Left lung (tissue), 4 donors: ENCODE measurements at regions not wholly inside any gene's neighbourhood (a gene's known extent, or its start where the extent isn't known, plus 50 kb on each side); places are given as distances from the start of the nearest gene placed in this dataset.
A peak's percentile ranks its signal among the peaks of the same experiment; 100 is the strongest.
"Not testable (repeated sequence)": the region's sequence is repeated elsewhere in the genome, so short reads cannot be mapped to it uniquely, and the experiment has no call there.

Source experiments
- ATAC-seq: fragments of 200-7000 bp; cut with Tn5 transposase; one replicate; pipeline ENCODE4 v1.9.1; 2020; ENCODE audit warnings: moderate library complexity
- DNase-seq, 4 donors: peaks; one replicate each; pipeline ENCODE4 v3.0.0-alpha.2; 2013 to 2020
- H3K27ac ChIP-seq, 2 donors: fragments of 200-600 bp; sonication (generic) in 1 of 2; one replicate each; pipeline versions ENCODE4 v1.5.0 to v1.8.0; 2020 to 2021
- H3K27me3 ChIP-seq, 2 donors: fragments of 200-600 bp; sonication (generic) in 1 of 2; one replicate each; pipeline versions ENCODE4 v1.5.0 to v1.8.0; 2020 to 2021
- H3K36me3 ChIP-seq, 2 donors: fragments of 200-600 bp; sonication (generic) in 1 of 2; one replicate each; pipeline versions ENCODE4 v1.5.0 to v1.8.0; 2020 to 2021
- H3K4me1 ChIP-seq, 2 donors: fragments of 200-600 bp; one replicate each; pipeline ENCODE4 v1.8.0; 2021
- H3K4me3 ChIP-seq, 2 donors: fragments of 200-600 bp; sonication (generic) in 1 of 2; one replicate each; pipeline versions ENCODE4 v1.5.0 to v1.8.0; 2020 to 2021; ENCODE audit warnings: mild to moderate bottlenecking in 1 of 2
- H3K9me3 ChIP-seq, 2 donors: fragments of 200-600 bp; sonication (generic) in 1 of 2; one replicate each; pipeline versions ENCODE4 v1.5.0 to v1.8.0; 2020 to 2021
- CTCF ChIP-seq, 2 donors: fragments of 200-600 bp; sonication (generic) in 1 of 2; IDR thresholded peaks; one replicate each; pipeline versions ENCODE4 v1.5.0 to v1.8.0; 2021; ENCODE audit warnings: antibody characterized with exemption in 2 of 2
- intact Hi-C, 2 donors: fragments of 100-400 bp; cut with DNase I; formaldehyde crosslinking; loops; one replicate each; pipeline versions ENCODE4 v1.11.2 to v1.14.2; 2022
- donor health status: DM: no; HTN: yes; CAD: no.
- donor health status: DM: no; HTN: no; CAD: no.

GRCh38 chr21:13937236-13937635, 273.5 kb downstream of the LIPI start:
- DNase-seq (peak in 1 of 4 donors; percentile 70), ATAC-seq (no peak)
- H3K4me1 ChIP-seq, result no peaks in the 10 kb centered on the region
- no peak overlapping the region for H3K27ac ChIP-seq
- H3K36me3 ChIP-seq, result no peaks in the 10 kb centered on the region
- peaks cover 0 to 3% of the 10 kb centered on the region in 2 donors for H3K9me3 ChIP-seq
- intact Hi-C loops, result no loop called here
- TF ChIP-seq CTCF (IDR thresholded peaks at IDR 0.05), result no peak
- H3K4me3 ChIP-seq, result no peak overlapping the region
- no peaks in the 10 kb centered on the region for H3K27me3 ChIP-seq

DNA sequence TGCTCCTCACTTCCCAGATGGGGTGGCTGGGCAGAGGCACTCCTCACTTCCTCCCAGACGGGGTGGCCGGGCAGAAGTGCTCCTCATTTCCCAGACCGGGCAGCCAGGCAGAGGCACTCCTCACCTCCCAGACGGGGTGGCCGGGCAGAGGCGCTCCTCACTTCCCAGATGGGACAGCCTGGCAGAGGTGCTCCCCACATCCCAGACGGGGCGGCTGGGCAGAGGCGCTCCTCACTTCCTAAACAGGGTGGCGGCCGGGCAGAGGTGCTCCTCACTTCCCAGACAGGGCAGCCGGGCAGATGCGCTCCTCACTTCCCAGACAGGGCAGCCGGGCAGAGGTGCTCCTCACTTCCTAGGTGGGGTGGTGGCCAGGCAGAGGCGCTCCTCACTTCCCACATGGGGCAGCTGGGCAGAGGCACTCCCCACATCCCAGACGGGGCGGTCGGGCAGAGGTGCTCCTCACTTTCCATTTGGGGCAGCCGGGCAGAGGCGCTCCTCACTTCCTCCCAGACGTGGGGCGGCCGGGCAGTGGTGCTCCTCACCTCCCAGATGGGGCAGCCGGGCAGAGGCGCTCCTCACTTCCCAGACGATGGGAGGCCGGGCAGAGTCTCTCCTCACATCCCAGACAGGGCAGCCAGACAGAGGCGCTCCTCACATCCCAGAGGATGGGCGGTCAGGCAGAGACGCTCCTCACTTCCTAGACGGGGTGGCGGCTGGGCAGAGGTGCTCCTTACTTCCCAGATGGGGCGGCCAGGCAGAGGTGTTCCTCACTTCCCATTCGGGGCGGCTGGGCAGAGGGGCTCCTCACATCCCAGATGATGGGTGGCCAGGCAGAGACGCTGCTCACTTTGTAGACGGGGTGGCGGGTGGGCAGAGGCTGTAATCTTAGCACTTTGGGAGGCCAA, 274.5 kb downstream of the LIPI start:
- H3K4me1 ChIP-seq, H3K36me3 ChIP-seq, H3K27ac ChIP-seq, ATAC-seq, H3K4me3 ChIP-seq, intact Hi-C loops, H3K9me3 ChIP-seq, H3K27me3 ChIP-seq: not testable (repeated sequence)
- peak in 1 of 4 donors; percentile 76 for DNase-seq

DNA sequence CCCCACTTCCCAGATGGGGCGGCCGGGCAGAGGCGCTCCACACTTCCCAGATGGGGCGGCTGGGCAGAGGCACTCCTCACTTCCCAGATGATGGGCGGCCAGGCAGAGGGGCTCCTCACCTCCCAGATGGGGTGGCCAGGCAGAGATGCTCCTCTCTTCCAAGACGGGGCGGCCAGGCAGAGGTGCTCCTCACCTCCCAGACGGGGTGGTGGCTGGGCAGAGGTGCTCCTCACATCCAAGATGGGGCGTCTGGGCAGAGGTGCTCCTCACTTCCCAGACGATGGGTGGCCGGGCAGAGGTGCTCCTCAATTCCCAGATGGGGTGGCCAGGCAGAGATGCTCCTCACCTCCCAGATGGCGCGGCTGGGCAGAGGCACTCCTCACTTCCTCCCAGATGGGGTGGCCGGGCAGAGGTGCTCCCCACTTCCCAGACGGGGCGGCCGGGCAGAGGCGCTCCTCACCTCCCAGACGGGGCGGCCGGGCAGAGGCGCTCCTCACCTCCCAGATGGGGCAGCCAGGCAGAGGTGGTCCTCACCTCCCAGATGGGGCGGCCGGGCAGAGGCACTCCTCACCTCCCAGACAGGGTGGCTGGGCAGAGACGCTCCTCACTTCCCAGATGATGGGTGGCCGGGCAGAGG, 275.2 kb downstream of the LIPI start:
- H3K4me1 ChIP-seq, result not testable (repeated sequence)

DNA sequence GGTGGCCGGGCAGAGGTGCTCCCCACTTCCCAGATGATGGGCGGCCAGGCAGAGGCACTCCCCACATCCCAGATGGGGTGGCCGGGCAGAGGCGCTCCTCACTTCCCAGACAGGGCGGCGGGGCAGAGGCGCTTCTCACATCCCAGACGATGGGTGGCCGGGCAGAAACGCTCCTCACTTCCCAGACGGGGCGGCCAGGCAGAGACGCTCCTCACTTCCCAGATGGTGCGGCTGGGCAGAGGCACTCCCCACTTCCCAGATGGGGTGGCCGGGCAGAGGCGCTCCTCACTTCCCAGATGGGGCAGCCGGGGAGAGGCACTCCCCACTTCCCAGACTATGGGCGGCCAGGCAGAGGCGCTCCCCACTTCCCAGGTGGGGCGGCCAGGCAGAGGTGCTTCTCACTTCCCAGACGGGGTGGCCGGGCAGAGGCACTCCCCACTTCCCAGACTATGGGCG, 275.8 kb downstream of the LIPI start:
- intact Hi-C loops, H3K4me1 ChIP-seq, H3K4me3 ChIP-seq, ATAC-seq, H3K27ac ChIP-seq, H3K9me3 ChIP-seq, H3K27me3 ChIP-seq, H3K36me3 ChIP-seq: not testable (repeated sequence)
- peak in 1 of 4 donors; percentile 71 for DNase-seq

More for the DNA sequence above, 275.2 kb downstream of the LIPI start:
- ATAC-seq, H3K4me3 ChIP-seq, H3K27ac ChIP-seq, H3K36me3 ChIP-seq, H3K27me3 ChIP-seq, intact Hi-C loops, H3K9me3 ChIP-seq: not testable (repeated sequence)
- DNase-seq, result peak in 1 of 4 donors; percentile 55

DNA sequence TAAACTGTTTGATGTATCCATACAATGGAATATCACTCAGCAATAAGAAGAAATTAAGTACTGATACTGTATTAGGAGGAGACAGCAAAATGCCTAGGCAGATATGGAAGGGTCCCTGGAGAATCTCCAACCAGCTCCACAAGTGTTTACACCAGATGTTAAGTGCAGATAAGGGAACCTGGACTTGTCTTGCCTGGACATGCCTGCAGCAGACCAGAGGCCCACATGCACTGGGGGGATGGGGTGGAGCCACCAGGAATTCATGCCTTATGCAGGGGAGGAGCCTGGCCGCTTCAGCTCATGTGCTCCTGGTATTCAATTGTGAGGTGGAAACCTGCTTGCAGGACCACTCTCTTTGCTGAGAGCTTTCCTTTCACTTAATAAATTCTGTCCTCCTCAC, 287.6 kb downstream of the LIPI start:
- H3K9me3 ChIP-seq, ATAC-seq, H3K27me3 ChIP-seq, H3K4me3 ChIP-seq, H3K36me3 ChIP-seq, H3K4me1 ChIP-seq, H3K27ac ChIP-seq, intact Hi-C loops: not testable (repeated sequence)
- peak in 1 of 4 donors; percentile 39 for DNase-seq

DNA sequence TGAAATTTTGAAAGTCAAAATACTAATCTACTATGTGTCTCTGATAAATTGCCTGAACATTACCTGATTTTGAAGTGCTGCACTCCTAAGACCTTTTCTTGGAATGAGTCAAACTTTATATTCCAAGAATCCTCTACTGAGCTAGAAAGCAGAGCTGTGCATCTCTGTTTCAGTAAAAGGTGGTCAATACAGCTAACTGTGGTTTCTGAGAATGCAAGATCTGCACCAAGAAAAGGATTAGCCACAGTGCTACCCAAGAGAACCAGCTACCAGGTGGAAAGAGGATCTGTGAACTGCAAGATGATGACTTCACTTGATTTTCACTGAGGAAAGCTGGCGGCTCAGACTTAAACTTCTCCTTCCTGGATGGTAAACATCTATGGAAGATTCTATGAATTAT, 289.3 kb downstream of the LIPI start:
- H3K27ac ChIP-seq, DNase-seq, intact Hi-C loops, H3K27me3 ChIP-seq, H3K36me3 ChIP-seq, H3K9me3 ChIP-seq, H3K4me3 ChIP-seq, H3K4me1 ChIP-seq, ATAC-seq: not testable (repeated sequence)

GRCh38 chr21:13907385-13907784, 297.8 kb downstream of the POTED start:
- H3K4me1 ChIP-seq, H3K36me3 ChIP-seq, H3K27me3 ChIP-seq, H3K27ac ChIP-seq, H3K4me3 ChIP-seq, intact Hi-C loops, DNase-seq, H3K9me3 ChIP-seq, ATAC-seq: not testable (repeated sequence)

DNA sequence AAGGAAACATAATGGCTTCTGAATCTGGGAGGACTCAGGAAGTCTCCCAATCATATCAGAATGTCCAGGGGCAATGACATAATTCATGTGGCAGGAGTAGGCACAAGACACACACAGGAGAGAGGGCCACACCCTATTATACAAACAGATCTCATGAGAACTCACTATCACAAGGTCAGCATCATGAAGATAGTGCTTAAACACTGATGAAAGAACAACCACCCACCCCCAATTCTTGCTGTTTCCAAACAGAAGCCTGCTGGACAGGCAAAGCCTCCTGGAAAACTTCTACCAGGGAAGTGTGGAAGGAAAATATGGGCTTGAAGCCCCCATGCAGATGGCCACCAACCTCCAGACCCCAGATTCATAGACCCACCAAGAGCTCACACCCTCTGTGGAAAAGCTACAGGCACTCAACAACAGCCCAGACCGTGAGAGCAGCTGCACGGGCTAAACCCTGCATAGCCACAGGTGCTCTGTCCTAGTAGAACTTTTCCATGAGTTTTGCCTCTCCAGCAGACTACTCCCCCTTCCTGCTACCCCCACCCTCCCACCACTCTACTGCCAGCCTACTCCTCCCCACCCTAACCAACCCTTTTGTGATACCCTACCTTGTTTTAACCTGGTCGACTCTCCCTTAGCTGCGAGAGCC, 287.1 kb downstream of the POTED start:
- DNase-seq, H3K27ac ChIP-seq, H3K9me3 ChIP-seq, H3K4me1 ChIP-seq, H3K27me3 ChIP-seq, H3K4me3 ChIP-seq, H3K36me3 ChIP-seq, intact Hi-C loops, ATAC-seq: not testable (repeated sequence)

- H3K36me3 ChIP-seq, H3K27me3 ChIP-seq, DNase-seq, H3K9me3 ChIP-seq, intact Hi-C loops, H3K4me1 ChIP-seq, H3K4me3 ChIP-seq, H3K27ac ChIP-seq, ATAC-seq: not testable (repeated sequence)
Observed at GRCh38 chr21:13893617-13894016, 284.0 kb downstream of the POTED start.

GRCh38 chr21:13893025-13893424, 283.4 kb downstream of the POTED start:
- H3K4me3 ChIP-seq, ATAC-seq: not testable (repeated sequence)

DNA sequence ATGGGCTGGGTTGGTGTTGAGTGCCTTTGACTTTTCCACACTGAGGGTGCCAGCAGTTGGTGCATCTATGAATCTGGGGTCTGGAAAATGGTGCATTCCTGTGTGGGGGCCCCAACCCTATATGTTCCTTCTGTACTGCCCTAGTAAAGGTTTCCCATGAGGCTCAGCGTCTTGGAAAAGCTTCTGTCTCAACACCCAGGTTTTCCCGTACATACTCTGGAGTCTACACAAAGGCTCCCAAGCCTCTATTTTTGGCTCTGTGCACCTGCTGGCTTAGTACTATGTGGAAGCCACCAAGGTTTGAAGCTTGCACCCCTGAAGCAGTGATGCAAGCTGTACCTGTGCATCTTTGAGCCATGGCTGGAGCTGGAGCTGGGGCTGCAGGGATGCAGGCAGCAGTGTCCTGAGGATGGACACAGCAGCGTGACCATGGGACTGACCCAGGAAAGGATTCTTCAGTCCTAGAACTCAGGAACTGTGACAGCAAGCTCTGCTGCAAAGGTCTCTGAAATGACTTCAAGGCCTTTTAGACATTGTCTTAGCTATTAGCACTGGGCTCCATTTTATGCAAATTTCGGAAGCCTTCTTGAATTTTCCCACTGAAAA, 282.7 kb downstream of the POTED start:
- H3K36me3 ChIP-seq, H3K4me3 ChIP-seq, H3K9me3 ChIP-seq, H3K27ac ChIP-seq, DNase-seq, intact Hi-C loops, ATAC-seq, H3K27me3 ChIP-seq, H3K4me1 ChIP-seq: not testable (repeated sequence)

More at GRCh38 chr21:13893025-13893424, 283.4 kb downstream of the POTED start:
- H3K27me3 ChIP-seq, H3K27ac ChIP-seq, intact Hi-C loops, H3K4me1 ChIP-seq, H3K9me3 ChIP-seq, H3K36me3 ChIP-seq, DNase-seq: not testable (repeated sequence)
